ENCODE measurements at regions not wholly inside any gene's neighbourhood (a gene's known extent, or its start where the extent isn't known, plus 50 kb on each side); places are given as distances from the start of the nearest gene placed in this dataset.

DNA sequence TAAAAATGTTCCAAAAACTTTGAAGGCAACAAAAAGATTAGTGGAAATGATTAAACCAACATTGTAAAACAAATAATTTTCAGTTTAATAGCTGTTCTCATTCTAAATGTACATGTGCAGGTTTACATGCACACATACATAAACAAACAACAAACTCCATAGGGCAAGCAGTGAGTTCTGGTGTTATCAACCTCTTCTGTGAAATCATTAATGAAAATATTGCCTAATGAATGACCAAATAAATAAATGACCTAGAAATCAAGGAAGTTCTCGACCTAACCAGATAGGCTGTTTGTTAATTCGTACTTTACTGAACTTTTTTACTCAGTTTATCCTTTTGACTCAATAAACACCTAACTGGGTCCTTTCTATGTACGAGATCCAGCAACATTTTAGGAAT, 165.5 kb upstream of the RORB start:
- intact Hi-C loops (cut with DNase I, micrococcal nuclease), result no loop called here
- no peak for DNase-seq
- Histone ChIP-seq H3K36me3 (ENCODE audit: insufficient read depth, low read length) (no peaks in the 10 kb centered on the region), H3K4me1 (ENCODE audit: insufficient read depth, low read length) (no peaks in the 10 kb centered on the region), H3K27me3 (ENCODE audit: control insufficient read depth in 1 of 2, insufficient read depth in 2 of 2, low read length in 2 of 2) (no peaks in the 10 kb centered on the region), H3K27ac (ENCODE audit: low read depth in 1 of 2, low read length in 2 of 2) (no peak overlapping the region), H3K4me3 (ENCODE audit: low read length) (no peak overlapping the region), H3K9me3 (ENCODE audit: control insufficient read depth in 1 of 2, insufficient read depth in 1 of 2, low read length in 2 of 2) (no peaks in the 10 kb centered on the region)
- no peak for ATAC-seq (ENCODE audit: poor library complexity)
- Mint-ChIP-seq H3K4me1 (ENCODE audit: low read depth) (no peaks in the 10 kb centered on the region), H3K27me3 (no peaks in the 10 kb centered on the region), H3K4me3 (no peak overlapping the region), H3K36me3 (ENCODE audit: low read depth) (no peaks in the 10 kb centered on the region), H3K9me3 (no peaks in the 10 kb centered on the region), H3K27ac (no peak overlapping the region)
- CTCF ChIA-PET, result no interaction called here
- POLR2A ChIA-PET, result no interaction called here
- TF ChIP-seq, protein P1, sequence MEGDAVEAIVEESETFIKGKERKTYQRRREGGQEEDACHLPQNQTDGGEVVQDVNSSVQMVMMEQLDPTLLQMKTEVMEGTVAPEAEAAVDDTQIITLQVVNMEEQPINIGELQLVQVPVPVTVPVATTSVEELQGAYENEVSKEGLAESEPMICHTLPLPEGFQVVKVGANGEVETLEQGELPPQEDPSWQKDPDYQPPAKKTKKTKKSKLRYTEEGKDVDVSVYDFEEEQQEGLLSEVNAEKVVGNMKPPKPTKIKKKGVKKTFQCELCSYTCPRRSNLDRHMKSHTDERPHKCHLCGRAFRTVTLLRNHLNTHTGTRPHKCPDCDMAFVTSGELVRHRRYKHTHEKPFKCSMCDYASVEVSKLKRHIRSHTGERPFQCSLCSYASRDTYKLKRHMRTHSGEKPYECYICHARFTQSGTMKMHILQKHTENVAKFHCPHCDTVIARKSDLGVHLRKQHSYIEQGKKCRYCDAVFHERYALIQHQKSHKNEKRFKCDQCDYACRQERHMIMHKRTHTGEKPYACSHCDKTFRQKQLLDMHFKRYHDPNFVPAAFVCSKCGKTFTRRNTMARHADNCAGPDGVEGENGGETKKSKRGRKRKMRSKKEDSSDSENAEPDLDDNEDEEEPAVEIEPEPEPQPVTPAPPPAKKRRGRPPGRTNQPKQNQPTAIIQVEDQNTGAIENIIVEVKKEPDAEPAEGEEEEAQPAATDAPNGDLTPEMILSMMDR (IDR thresholded peaks at IDR 0.05), result no peak

DNA sequence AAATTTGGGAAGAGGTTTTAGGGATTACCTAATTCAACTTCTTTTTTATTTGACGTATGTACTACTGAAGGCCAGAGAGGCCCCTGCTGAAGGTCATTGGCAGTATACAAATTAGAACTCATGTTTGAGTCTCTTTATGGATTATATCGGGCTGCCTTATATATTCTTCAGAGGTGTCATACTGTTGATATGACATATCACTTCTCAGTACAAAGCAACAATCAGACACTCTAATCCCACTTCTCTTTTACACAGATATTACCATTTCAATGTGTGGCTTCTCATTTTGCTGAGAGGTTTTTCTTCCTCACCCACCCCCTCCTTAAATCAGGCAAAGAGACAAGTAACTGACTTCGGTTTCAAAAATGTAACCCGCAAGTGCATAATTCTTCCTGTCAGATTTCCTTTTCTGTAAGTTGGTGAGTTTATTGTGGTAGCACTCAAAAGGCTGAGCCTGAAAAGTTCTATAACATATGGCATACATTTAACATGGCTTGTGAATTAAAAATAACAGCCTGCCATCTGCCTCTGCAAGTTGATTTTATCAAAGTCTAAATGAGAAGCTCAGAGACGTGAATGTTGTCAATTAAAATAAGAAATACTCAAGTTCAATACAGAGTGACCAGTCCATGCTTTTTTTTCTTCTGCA, 163.6 kb upstream of the RORB start:
- H3K4me3 ChIP-seq (ENCODE audit: low read length), result no peak overlapping the region
- Mint-ChIP-seq H3K4me3 (no peak overlapping the region), H3K36me3 (ENCODE audit: low read depth) (no peaks in the 10 kb centered on the region), H3K4me1 (ENCODE audit: low read depth) (no peaks in the 10 kb centered on the region), H3K9me3 (no peaks in the 10 kb centered on the region), H3K27ac (no peak overlapping the region), H3K27me3 (no peaks in the 10 kb centered on the region)
- H3K9me3 ChIP-seq (ENCODE audit: control insufficient read depth in 1 of 2, insufficient read depth in 1 of 2, low read length in 2 of 2), result no peaks in the 10 kb centered on the region
- ATAC-seq (ENCODE audit: poor library complexity), result no peak
- no peaks in the 10 kb centered on the region for H3K27me3 ChIP-seq (ENCODE audit: control insufficient read depth in 1 of 2, insufficient read depth in 2 of 2, low read length in 2 of 2)
- H3K4me1 ChIP-seq (ENCODE audit: insufficient read depth, low read length), result no peaks in the 10 kb centered on the region
- ChIA-PET POLR2A (no interaction called here), CTCF (no interaction called here)
- DNase-seq, result no peak
- no peaks in the 10 kb centered on the region for H3K36me3 ChIP-seq (ENCODE audit: insufficient read depth, low read length)
- H3K27ac ChIP-seq (ENCODE audit: low read depth in 1 of 2, low read length in 2 of 2), result no peak overlapping the region
- TF ChIP-seq, protein P1 (IDR thresholded peaks at IDR 0.05), result no peak
- intact Hi-C loops (cut with DNase I, micrococcal nuclease), result no loop called here

DNA sequence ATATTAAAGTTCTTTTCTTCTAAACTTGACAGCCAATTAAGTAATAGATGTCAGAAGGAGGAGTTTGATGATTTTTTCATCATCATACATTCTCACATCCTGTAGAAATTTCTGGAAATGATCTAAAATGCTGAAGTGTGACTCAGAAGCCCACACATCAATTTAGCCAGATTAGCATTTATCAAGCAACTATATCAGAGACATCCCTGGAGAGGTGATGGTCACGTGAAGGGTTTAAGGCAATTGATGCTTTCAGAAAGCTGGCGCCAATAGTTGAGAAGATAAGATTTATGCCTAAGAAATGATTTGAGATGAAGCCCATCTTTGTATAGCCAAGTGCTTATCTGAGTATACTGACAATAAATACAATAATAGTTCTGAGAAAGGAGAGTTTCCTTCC, 162.9 kb upstream of the RORB start:
- no peaks in the 10 kb centered on the region for H3K36me3 ChIP-seq (ENCODE audit: insufficient read depth, low read length)
- intact Hi-C loops (cut with DNase I, micrococcal nuclease), result no loop called here
- Mint-ChIP-seq H3K27me3 (no peaks in the 10 kb centered on the region), H3K36me3 (ENCODE audit: low read depth) (no peaks in the 10 kb centered on the region), H3K4me3 (no peak overlapping the region), H3K27ac (no peak overlapping the region), H3K4me1 (ENCODE audit: low read depth) (no peaks in the 10 kb centered on the region), H3K9me3 (no peaks in the 10 kb centered on the region)
- H3K27ac ChIP-seq (ENCODE audit: low read depth in 1 of 2, low read length in 2 of 2), result no peak overlapping the region
- no peaks in the 10 kb centered on the region for H3K4me1 ChIP-seq (ENCODE audit: insufficient read depth, low read length)
- H3K4me3 ChIP-seq (ENCODE audit: low read length), result no peak overlapping the region
- CTCF ChIA-PET, result no interaction called here
- no peak for ATAC-seq (ENCODE audit: poor library complexity)
- TF ChIP-seq, protein P1 (IDR thresholded peaks at IDR 0.05), result no peak
- no peak for DNase-seq
- POLR2A ChIA-PET, result no interaction called here
- H3K27me3 ChIP-seq (ENCODE audit: control insufficient read depth in 1 of 2, insufficient read depth in 2 of 2, low read length in 2 of 2), result no peaks in the 10 kb centered on the region
- no peaks in the 10 kb centered on the region for H3K9me3 ChIP-seq (ENCODE audit: control insufficient read depth in 1 of 2, insufficient read depth in 1 of 2, low read length in 2 of 2)

Data from CD4-positive, alpha-beta T cell (primary cell).